ENCODE measurements at regions not wholly inside any gene's neighbourhood (a gene's known extent, or its start where the extent isn't known, plus 50 kb on each side); places are given as distances from the start of the nearest gene placed in this dataset.

GRCh38 chr21:19508442-19508841 is 1104.9 kb upstream of the TMPRSS15 start:
- TF ChIP-seq RBBP5 (IDR thresholded peaks at IDR 0.05; ENCODE audit: borderline replicate concordance, insufficient read depth, low read length, poor library complexity, severe bottlenecking) (no peak), CEBPB (tag; IDR thresholded peaks at IDR 0.05) (no peak), SMAD1 (IDR thresholded peaks at IDR 0.05; ENCODE audit: low read depth, low read length, partially characterized antibody) (no peak)

Data from K562 (cell line).